CD4-positive, alpha-beta T cell (primary cell): ENCODE measurements at regions not wholly inside any gene's neighbourhood (a gene's known extent, or its start where the extent isn't known, plus 50 kb on each side); places are given as distances from the start of the nearest gene placed in this dataset.

Experiments
- ATAC-seq: fragments of 200-7000 bp; cut with Tn5 transposase; one replicate; pipeline ENCODE4 v1.10.0; 2022; ENCODE audit warnings: mild to moderate bottlenecking; ENCODE audit not compliant: poor library complexity
- CTCF ChIA-PET: fragments of 350-600 bp; sonication (Branson Sonifier 250); formaldehyde crosslinking; loops from one replicate; lab custom pipeline; 2021; ENCODE audit warnings: antibody characterized with exemption, inconsistent platforms; lab: Charles Lee
- POLR2A ChIA-PET: fragments of 350-600 bp; sonication (Branson Sonifier 250); formaldehyde crosslinking; loops from one replicate; lab custom pipeline; 2021; ENCODE audit warnings: antibody characterized with exemption, inconsistent platforms; lab: Charles Lee
- DNase-seq, 14 experiments: peaks; one replicate each; pipeline ENCODE4 v3.0.0-alpha.2; 2013 to 2020; ENCODE audit warnings: mixed read lengths in 2 of 14
- H3K27ac ChIP-seq, 2 donors: one replicate each; pipeline versions ENCODE4 v1.5.1 to v1.7.0; 2013; ENCODE audit warnings: low read length in 2 of 2, low read depth in 1 of 2, mild to moderate bottlenecking in 1 of 2
- H3K27me3 ChIP-seq, 2 experiments: 1 replicate in 1 of 2; 2 replicates in 1 of 2; pipeline versions ENCODE4 v1.6.1 to v1.7.0; 2013; ENCODE audit warnings: low read length in 2 of 2, control low read depth in 1 of 2, mild to moderate bottlenecking in 1 of 2, moderate library complexity in 1 of 2; ENCODE audit not compliant: insufficient read depth in 2 of 2, control insufficient read depth in 1 of 2
- H3K36me3 ChIP-seq: one replicate; pipeline ENCODE4 v1.6.1; 2013; ENCODE audit warnings: low read length, control low read depth; ENCODE audit not compliant: insufficient read depth
- H3K4me1 ChIP-seq: one replicate; pipeline ENCODE4 v1.6.1; 2013; ENCODE audit warnings: low read length, control low read depth; ENCODE audit not compliant: insufficient read depth
- H3K4me3 ChIP-seq: one replicate; pipeline ENCODE4 v1.5.1; 2013; ENCODE audit warnings: mild to moderate bottlenecking, low read length, moderate library complexity
- H3K9me3 ChIP-seq, 2 experiments: 1 replicate in 1 of 2; 2 replicates in 1 of 2; pipeline versions ENCODE4 v1.6.1 to v1.7.0; 2013; ENCODE audit warnings: low read length in 2 of 2, mild to moderate bottlenecking in 2 of 2, control low read depth in 1 of 2, moderate library complexity in 1 of 2; ENCODE audit not compliant: control insufficient read depth in 1 of 2, insufficient read depth in 1 of 2
- H3K27ac Mint-ChIP-seq: one replicate; pipeline ENCODE4 v1.8.0; 2020; ENCODE audit warnings: mixed read lengths
- H3K27me3 Mint-ChIP-seq: one replicate; pipeline ENCODE4 v1.8.0; 2021; ENCODE audit warnings: mixed read lengths
- H3K36me3 Mint-ChIP-seq: one replicate; pipeline ENCODE4 v1.8.0; 2021; ENCODE audit warnings: low read depth, mixed read lengths
- H3K4me1 Mint-ChIP-seq: one replicate; pipeline ENCODE4 v1.8.0; 2021; ENCODE audit warnings: low read depth, mixed read lengths
- H3K4me3 Mint-ChIP-seq: one replicate; pipeline ENCODE4 v1.8.0; 2020; ENCODE audit warnings: mild to moderate bottlenecking, mixed read lengths
- H3K9me3 Mint-ChIP-seq: one replicate; pipeline ENCODE4 v1.8.0; 2020; ENCODE audit warnings: mixed read lengths
- intact Hi-C, 2 experiments: fragments of 100-400 bp; cut with DNase I in 1 of 2; cut with micrococcal nuclease in 1 of 2; formaldehyde crosslinking; loops; one replicate each; pipeline versions ENCODE4 v1.15.1 to v1.9.0; 2023 to 2025; cut with DNase I, micrococcal nuclease
- TF ChIP-seq, protein P1 (sequence below): fragments of 200-600 bp; IDR thresholded peaks from one replicate; pipeline ENCODE4 v1.8.0; 2022; ENCODE audit warnings: antibody characterized with exemption, mild to moderate bottlenecking

DNA sequence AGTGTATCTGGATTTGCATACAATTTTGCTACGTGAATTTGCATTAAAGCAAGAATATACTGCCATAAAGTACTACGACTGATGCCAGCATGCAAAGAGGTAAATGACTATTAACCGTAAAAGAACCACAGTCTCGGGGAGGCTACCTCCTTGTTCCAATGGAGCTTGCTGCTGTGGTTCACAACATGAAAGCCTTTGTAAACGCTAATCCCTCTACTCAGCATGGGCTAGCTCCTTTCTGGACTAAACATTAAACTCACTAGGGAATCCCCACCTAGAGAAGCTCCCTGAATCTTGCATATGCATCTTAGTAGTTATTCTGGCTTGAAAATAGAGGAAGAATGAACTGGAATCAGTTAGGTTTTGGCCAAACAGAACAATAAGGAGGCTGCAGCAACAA is 60.5 kb upstream of the ARHGAP32 start:
- no peaks in the 10 kb centered on the region for H3K9me3 Mint-ChIP-seq
- no peaks in the 10 kb centered on the region for H3K27me3 Mint-ChIP-seq
- no peak for ATAC-seq
- TF ChIP-seq, protein P1, sequence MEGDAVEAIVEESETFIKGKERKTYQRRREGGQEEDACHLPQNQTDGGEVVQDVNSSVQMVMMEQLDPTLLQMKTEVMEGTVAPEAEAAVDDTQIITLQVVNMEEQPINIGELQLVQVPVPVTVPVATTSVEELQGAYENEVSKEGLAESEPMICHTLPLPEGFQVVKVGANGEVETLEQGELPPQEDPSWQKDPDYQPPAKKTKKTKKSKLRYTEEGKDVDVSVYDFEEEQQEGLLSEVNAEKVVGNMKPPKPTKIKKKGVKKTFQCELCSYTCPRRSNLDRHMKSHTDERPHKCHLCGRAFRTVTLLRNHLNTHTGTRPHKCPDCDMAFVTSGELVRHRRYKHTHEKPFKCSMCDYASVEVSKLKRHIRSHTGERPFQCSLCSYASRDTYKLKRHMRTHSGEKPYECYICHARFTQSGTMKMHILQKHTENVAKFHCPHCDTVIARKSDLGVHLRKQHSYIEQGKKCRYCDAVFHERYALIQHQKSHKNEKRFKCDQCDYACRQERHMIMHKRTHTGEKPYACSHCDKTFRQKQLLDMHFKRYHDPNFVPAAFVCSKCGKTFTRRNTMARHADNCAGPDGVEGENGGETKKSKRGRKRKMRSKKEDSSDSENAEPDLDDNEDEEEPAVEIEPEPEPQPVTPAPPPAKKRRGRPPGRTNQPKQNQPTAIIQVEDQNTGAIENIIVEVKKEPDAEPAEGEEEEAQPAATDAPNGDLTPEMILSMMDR = no peak
- ChIA-PET CTCF (no interaction called here), POLR2A (no interaction called here)
- H3K4me3 Mint-ChIP-seq = no peak overlapping the region
- no peak for DNase-seq
- Histone ChIP-seq H3K27me3 (no peaks in the 10 kb centered on the region), H3K4me3 (no peak overlapping the region), H3K36me3 (no peaks in the 10 kb centered on the region), H3K9me3 (no peaks in the 10 kb centered on the region), H3K4me1 (no peaks in the 10 kb centered on the region), H3K27ac (no peak overlapping the region)
- H3K4me1 Mint-ChIP-seq = peaks cover 35% of the 10 kb centered on the region
- no peak overlapping the region for H3K27ac Mint-ChIP-seq
- H3K36me3 Mint-ChIP-seq = no peaks in the 10 kb centered on the region
- intact Hi-C loops = no loop called here

DNA sequence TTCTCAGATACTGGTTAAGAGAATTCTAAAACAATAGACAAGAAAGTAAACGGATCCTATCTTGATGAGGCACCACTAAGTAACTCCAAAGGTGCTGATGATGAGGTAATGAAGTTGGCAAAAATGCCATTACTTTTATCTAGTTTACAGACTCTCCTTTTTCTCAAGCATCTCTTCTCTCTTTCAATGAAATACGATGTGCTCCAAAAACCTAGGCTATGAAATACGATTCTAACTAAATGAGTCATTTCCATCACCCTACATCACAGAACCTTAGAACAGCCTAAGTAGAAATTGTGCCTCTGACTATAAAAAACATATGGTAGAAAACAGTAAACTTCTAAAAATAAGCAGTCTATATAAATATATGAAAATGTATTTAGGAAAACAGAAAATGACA is 58.9 kb upstream of the ARHGAP32 start:
- Mint-ChIP-seq H3K27ac (no peak overlapping the region), H3K9me3 (no peaks in the 10 kb centered on the region), H3K36me3 (no peaks in the 10 kb centered on the region), H3K4me1 (peaks cover 48% of the 10 kb centered on the region), H3K4me3 (no peak overlapping the region), H3K27me3 (no peaks in the 10 kb centered on the region)
- no peak for DNase-seq
- H3K27me3 ChIP-seq = no peaks in the 10 kb centered on the region
- H3K36me3 ChIP-seq = no peaks in the 10 kb centered on the region
- TF ChIP-seq, protein P1 = no peak
- POLR2A ChIA-PET = no interaction called here
- CTCF ChIA-PET = no interaction called here
- no peak overlapping the region for H3K27ac ChIP-seq
- no peaks in the 10 kb centered on the region for H3K4me1 ChIP-seq
- intact Hi-C loops = no loop called here
- H3K9me3 ChIP-seq = no peaks in the 10 kb centered on the region
- H3K4me3 ChIP-seq = no peak overlapping the region
- no peak for ATAC-seq

DNA sequence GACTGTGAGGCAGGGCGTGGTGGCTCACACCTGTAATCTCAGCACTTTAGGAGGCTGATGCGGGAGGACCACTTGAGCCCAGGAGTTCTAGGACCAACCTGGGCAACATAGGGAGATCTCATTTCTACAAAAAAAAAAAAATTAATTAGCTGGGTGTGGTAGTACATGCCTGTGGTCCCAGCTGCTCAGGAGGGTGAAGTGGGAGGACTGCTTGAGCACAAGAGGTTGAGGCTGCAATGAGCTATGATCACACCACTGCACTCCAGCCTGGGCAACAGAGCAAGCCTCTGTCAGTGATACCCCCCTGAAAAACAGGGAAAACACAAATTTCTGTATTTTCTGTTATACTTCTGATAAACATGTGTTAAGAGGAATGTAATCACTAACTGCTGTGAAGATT is 57.8 kb upstream of the ARHGAP32 start:
- ChIA-PET POLR2A (no interaction called here), CTCF (interaction anchor here (0.7 kb wide), 1 partner anchor 143 kb away, joined by 3 read pairs; no protein-coding TSS in a partner anchor)
- peaks cover 48% of the 10 kb centered on the region for H3K4me1 Mint-ChIP-seq
- no peaks in the 10 kb centered on the region for H3K27me3 Mint-ChIP-seq
- H3K27ac Mint-ChIP-seq = no peak overlapping the region
- ATAC-seq (no peak), DNase-seq (no peak)
- H3K36me3 Mint-ChIP-seq = no peaks in the 10 kb centered on the region
- H3K9me3 Mint-ChIP-seq = no peaks in the 10 kb centered on the region
- intact Hi-C loops = no loop called here
- Histone ChIP-seq H3K4me1 (no peaks in the 10 kb centered on the region), H3K4me3 (no peak overlapping the region), H3K27ac (no peak overlapping the region), H3K27me3 (no peaks in the 10 kb centered on the region), H3K36me3 (no peaks in the 10 kb centered on the region), H3K9me3 (no peaks in the 10 kb centered on the region)
- H3K4me3 Mint-ChIP-seq = no peak overlapping the region
- TF ChIP-seq, protein P1 = no peak
